Fibroblast of mammary gland (primary cell): ENCODE measurements at regions not wholly inside any gene's neighbourhood (a gene's known extent, or its start where the extent isn't known, plus 50 kb on each side); places are given as distances from the start of the nearest gene placed in this dataset.
A peak's percentile ranks its signal among the peaks of the same experiment; 100 is the strongest.

Experiments
- DNase-seq: peaks from one replicate; pipeline ENCODE4 v3.0.0-alpha.2; 2010; ENCODE audit warnings: low read depth
- H3K4me3 ChIP-seq: 2 replicates; pipeline ENCODE4 v1.5.1; 2011; ENCODE audit warnings: low read depth, mild to moderate bottlenecking, low read length, moderate library complexity; ENCODE audit not compliant: control insufficient read depth
- CTCF ChIP-seq: conservative IDR thresholded peaks from 2 replicates; pipeline ENCODE4 v1.5.1; 2011; ENCODE audit warnings: low read depth, low read length, inconsistent platforms; ENCODE audit not compliant: control insufficient read depth, insufficient read depth

GRCh38 chr2:66832646-66833435, 397.9 kb downstream of the MEIS1 start:
- no peak for DNase-seq
- no peak for TF ChIP-seq CTCF
- H3K4me3 ChIP-seq = no peak overlapping the region

GRCh38 chr2:66834859-66835258, 399.9 kb downstream of the MEIS1 start:
- no peak for DNase-seq
- no peak for TF ChIP-seq CTCF

GRCh38 chr2:66836851-66837250, 401.9 kb downstream of the MEIS1 start:
- no peak for TF ChIP-seq CTCF
- no peak overlapping the region for H3K4me3 ChIP-seq
- no peak for DNase-seq

More at GRCh38 chr2:66834859-66835258, 399.9 kb downstream of the MEIS1 start:
- no peak overlapping the region for H3K4me3 ChIP-seq

GRCh38 chr2:66839551-66840320, 404.8 kb downstream of the MEIS1 start:
- peak; percentile 97 for DNase-seq
- no peak overlapping the region for H3K4me3 ChIP-seq

GRCh38 chr2:66840321-66841002, 405.5 kb downstream of the MEIS1 start:
- no peak for TF ChIP-seq CTCF
- DNase-seq = peak; percentile 89
- H3K4me3 ChIP-seq = no peak overlapping the region

More at GRCh38 chr2:66839551-66840320, 404.8 kb downstream of the MEIS1 start:
- no peak for TF ChIP-seq CTCF

GRCh38 chr2:66843847-66844246, 408.9 kb downstream of the MEIS1 start:
- no peak overlapping the region for H3K4me3 ChIP-seq
- no peak for DNase-seq
- TF ChIP-seq CTCF = no peak
